ENCODE measurements at regions not wholly inside any gene's neighbourhood (a gene's known extent, or its start where the extent isn't known, plus 50 kb on each side); places are given as distances from the start of the nearest gene placed in this dataset.
"Not testable (repeated sequence)": the region's sequence is repeated elsewhere in the genome, so short reads cannot be mapped to it uniquely, and the experiment has no call there.

DNA sequence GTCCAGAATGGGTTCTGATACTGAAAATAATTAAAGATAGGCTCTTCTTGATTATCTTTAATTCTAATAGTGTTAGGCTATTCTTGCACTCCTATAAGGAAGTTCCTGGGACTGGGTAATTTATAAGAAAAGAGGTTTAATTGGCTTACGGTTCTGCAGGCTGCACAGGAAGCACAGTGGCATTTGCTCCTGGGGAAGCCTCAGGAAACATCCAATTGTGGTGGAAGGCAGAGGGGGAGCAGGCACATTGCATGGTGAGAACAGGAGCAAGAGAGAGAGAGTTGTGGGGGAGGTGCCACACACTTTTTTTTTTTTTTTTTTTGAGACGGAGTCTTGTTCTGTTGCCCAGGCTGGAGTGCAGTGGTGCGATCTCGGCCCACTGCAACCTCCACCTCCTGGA, 540.3 kb downstream of the RFPL4B start:
- not testable (repeated sequence) for DNase-seq

DNA sequence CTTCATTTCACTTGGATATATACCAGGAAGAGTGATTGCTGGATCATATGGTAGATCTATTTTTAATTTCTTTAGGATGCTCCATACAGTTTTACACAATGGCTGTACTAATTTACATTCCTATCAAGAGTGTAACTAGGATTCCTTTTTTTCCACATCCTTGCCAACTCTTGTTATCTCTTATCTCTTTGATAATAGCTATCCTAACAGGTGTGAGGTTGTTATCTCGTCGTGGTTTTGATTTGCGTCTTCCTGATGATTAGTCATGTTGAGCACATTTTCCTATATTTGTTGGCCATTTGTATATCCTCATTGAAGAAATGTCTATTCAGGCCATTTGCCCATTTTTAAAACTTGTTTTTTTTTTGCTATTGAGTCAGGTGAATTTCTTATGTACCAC, 552.4 kb downstream of the RFPL4B start:
- no peak for DNase-seq

DNA sequence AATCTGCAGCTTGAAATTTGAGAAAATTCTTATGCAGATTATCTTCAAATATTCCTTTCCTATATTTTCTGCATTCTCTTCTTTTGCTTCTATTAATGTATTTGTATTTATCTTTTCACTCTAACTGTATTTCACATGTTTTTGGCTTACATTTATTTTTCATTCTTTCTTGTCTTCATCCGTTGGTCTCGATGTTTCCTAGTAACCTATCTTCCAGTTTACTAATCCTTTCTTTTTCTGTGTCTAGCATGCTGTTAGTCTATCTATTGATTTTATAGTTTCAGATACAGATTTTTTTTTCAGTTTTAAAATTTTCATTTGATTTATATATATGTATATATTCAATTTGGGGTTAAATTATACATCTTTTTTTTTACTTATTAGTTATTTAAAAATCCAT, 556.2 kb downstream of the RFPL4B start:
- no peak for DNase-seq

DNA sequence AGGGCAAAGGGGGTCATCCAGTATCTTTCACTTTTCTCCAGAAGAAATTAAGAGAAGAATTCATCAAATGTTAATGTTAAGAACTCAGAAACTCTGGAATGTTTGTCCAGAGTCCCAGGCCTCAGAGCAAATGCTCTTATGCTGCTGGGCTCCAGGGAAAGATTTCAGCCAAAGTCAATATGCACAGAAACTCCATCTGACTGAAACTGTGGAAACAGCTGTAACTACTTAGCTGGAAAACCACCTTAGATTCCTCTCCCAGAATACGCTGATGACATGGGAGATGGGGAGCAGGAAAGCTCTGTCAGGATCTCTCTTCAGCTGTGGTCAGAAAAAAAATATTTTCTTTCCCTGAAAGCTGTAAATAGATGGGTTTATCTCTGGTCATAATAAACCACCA, 559.6 kb downstream of the RFPL4B start:
- DNase-seq, result peak; percentile 81

DNA sequence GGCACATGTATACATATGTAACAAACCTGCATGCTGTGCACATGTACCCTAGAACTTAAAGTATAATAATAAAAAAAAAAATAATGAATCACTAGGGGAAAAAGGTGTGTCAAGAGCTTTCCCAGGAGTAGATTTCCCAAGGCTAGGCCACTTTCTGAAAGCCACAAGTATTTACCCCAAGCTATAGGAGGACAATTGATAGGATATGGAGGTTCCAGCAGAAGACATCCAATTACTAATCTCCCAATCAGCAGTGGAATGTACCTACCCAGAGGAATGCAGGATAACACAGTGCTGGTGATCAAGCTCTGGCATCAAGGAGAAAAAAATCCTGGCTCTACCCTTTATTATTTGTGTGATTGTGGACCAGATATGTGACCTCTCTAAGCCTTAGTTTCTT, 562.7 kb downstream of the RFPL4B start:
- no peak for DNase-seq

DNA sequence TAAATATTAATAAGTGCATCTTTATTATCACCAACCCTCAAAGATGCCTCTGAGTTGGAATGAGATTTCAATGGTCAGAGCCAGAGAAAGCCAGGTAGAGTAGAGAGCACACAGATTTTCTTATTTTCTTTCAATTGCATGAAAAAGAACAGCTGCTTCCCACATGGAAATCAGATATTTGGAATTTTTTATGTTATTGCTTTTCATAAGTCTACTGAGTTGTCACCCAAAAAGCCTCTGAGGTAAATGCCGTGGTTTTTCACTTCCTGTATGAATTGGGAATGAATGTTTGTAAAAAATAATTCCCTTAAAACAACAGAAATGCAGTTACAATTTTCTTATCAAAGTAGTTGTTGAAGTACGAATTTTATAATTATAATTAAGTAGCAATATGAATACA, 563.1 kb downstream of the RFPL4B start:
- no peak for DNase-seq

DNA sequence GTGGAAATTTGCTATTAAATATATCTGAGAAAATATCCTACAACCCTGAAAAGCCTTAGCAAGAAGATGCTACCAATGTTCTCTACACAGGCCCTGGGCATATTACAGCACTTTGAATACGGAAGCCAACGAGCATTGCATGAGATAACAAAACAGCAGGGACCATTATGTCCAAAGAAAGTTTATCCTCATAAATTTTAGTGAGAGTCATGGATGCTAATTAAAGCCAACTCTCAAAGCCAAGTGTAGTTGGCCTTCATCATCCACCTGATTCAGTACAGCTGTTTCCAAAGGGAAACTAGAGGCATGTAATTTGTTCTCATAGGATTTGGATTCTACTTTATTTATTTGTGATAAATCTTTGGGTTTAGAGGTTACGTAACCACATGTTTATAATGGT, 564.8 kb downstream of the RFPL4B start:
- DNase-seq, result peak; percentile 48

DNA sequence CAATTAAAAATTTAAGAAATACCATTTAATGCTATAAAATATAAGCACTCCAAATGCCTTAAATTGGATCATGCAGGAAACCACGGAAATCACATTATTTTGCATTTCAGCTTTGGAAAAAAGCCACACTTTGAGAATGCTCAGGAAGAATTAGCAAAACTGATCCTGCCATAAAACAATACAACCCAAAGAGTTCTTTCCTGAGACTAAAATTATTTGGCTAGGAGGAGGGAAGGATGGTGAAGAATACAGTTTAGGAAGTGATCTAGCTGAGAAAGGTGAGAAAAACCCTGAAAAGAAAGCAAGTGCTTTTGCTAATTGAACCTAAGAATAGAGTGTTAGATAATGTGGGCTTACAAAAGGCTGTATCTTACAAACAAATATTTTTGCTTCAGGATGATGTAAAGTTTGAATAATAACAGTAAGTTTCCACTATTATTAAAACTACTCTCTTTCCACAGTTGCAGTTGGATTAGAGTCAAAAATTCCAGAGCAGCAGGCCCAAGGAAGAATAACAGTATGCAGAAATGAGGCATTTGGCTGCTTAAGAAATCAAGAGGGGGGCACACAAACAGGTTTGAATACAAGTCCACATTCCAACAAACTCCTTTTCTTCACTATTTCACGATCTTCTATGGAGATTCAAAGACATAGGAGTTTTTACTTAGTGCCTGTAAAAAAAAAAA, 565.4 kb downstream of the RFPL4B start:
- DNase-seq, result peak; percentile 60

DNA sequence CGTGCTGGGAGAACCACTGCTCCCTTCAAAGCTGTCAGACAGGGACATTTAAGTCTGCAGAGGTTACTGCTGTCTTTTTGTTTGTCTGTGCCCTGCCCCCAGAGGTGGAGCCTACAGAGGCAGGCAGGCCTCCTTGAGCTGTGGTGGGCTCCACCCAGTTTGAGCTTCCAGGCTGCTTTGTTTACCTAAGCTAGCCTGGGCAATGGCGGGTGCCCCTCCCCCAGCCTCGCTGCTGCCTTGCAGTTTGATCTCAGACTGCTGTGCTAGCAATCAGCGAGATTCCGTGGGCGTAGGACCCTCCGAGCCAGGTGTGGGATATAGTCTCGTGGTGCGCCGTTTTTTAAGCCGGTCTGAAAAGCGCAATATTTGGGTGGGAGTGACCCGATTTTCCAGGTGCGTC, 572.6 kb downstream of the RFPL4B start:
- not testable (repeated sequence) for DNase-seq

DNA sequence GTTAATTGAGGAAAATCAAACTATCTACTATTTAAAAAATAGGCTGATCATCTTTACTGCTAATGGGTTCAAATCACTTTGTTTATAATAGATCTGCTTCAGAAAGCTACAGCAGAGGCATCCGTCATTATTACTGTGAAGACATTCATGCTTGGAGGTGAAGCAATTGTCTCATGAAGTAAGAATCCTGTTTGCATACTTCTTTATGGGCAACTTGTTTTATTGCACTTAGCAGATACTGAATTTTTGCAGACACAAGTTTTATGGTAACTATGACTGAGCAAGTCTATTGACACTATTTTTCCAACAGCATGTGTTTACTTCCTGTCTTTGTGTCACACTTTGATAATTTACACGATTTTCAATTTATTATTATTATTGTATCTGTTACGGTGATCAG, 573.9 kb downstream of the RFPL4B start:
- no peak for DNase-seq

DNA sequence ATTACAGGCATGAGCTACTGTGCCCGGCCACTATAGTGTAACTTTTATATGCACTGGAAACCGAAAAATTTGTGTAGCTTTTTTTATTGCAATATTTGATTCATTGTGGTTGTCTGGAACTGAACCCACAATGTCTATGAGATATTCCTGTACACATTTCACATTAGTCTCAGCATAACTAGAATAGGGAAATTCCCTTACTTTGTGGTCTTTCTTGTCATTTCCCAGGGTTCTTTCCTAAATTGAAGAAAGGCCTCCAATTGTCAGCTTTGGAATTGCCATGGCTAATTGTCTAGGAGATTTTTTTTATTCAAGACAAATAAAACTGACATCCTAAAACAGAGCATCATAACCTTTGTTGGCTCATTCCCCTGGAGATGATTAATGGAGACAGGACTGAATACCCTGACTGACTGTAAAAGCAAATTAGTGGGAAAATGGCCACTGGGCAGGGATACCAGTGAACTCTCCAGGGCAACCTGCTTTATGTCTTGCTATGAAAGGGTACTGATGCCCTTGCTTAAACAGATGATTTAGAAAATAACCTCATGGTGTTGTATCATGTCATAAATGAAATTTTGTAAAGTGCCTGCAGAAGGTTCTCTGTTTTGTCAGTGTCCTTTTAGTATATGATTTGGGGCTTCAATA, 576.9 kb downstream of the RFPL4B start:
- no peak for DNase-seq

DNA sequence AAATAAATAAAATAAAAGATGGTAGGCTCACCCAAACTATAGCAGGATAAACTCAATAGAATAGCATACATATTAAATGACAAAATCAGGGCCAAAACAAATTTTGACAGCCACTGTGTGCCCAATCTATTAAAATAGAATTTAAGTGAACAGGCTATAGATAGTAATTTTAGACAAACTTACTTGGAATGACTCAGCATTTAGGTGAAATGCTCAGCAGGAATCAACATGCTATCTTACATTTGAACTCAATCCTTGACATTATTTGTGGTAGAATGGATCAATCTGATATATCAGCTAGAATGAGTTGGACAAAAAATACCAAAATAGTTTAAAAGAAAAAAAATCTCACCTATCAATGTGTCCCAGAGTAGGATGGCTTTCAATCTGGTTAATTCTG, 578.6 kb downstream of the RFPL4B start:
- no peak for DNase-seq

DNA sequence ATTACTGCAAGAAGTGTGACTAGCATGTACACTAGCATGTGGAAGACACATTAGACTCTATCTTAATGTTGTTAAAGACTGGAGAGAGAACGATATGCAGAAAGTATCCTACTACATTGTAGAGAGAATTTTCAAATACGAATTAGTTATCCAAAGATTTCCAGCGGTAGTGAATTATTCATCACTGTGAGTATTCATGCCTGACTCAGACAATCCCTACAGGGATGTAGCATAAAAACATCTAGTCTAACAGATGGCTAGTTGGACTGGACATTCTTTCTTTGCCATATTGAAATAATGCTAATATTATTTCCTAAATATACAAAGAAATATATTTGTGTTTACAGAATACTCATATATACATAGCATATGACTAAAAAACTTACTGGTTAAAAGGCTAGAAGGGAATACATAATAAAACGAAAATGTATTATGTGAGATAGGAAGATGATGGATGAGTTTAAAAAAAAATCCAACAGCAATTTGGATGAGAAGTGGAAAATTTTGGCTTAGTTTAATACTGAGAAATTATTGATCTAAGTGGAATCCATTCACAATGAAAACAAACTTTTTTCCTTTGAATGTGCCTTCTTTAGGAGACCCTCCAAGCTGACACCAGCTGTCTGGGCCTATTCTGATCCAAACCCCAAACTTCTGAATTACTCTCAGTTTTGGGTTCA, 580.7 kb downstream of the RFPL4B start:
- no peak for DNase-seq

DNA sequence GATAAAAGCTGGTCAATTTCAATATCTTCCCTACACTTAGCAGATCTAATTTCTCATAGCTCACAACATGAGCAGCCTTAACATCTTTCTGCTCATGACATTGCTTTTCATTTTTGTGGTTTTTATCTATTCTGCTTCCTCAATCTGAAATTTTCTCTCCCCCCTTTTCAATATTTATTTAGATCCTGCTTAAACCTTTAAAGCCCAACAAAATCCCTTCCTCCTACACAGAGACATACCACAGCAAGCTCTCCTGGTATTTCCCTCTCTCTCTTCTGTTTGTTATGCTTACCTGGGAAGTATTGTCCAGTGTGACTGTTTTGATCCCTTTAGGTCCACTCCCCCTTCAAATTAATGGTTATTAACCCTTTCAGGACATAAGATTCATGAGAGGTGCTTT, 582.5 kb downstream of the RFPL4B start:
- no peak for DNase-seq

DNA sequence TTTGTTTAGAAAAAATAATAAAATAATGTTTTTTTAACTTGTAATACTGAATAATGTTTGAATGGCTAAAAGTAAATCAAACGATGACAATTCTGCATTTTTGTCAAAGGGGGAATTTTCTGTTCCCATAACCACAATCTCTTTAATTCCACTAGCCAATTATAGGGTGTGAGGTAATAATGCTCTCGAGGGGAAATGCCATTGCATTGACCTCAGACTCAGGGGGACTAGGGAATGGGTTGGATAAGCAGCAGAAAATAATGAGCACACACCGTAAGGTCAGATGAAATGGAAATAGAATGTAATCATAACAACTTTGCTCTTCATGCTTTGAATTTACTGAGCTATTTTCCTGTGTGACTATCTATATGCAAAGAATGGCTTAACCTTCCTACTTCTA, 584.7 kb downstream of the RFPL4B start:
- no peak for DNase-seq

DNA sequence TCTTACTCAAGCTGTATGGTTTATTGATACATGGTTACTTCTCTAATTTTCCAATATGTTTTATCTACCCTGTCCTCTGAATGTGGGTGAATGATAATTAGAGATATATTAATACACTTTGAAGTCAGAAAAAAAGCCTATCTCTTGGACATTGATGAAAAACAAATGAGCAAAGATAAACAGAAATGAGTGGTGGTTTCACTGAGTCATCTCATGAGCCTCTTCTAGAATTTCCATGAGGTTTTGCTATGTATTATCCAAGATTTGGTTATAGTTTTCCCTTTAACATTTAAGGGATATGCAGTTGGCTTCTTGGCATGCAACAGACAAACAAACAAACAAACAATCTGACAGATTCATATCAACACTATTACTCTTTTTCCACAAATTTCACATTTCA, 586.8 kb downstream of the RFPL4B start:
- no peak for DNase-seq

DNA sequence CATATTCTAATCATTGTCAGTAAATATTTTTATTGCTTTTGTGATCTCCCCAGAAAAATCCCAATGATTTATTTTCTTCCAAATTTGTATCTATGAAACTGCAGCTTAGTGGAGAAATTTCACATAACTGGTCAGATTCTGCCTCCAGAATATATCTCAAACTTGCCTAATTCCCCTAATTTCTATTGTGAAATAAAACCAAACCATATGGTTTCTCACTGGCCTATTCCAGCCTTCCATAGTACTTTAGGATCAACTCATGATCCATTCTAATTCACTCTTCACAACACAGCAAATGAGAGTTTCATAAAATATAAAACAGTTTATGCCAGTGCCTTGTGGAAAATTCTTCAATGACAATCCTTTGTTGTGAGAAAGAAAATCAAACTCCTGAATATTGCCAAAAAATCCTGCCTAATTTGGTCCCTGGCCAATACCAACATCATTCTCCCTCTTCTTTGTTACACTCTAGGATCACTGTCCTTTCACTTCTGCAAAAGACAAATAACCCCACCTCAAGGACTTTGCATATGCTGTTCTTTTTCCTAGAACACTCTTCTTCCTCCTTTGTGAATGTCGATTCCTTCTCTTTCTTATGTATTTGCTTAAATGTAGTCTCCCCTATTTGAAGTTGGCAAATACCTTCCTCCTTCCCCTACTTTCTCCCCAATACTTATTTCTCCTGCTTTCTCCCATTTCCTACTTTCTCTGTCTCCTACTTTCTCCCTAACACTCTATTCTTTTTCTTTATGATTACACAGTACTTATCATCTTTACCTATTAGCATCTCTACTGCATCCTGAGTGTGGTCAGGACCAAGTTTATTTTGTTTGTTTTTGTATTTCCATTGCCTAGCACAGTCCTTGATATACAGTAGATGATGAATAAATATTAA, 587.5 kb downstream of the RFPL4B start:
- DNase-seq, result no peak

DNA sequence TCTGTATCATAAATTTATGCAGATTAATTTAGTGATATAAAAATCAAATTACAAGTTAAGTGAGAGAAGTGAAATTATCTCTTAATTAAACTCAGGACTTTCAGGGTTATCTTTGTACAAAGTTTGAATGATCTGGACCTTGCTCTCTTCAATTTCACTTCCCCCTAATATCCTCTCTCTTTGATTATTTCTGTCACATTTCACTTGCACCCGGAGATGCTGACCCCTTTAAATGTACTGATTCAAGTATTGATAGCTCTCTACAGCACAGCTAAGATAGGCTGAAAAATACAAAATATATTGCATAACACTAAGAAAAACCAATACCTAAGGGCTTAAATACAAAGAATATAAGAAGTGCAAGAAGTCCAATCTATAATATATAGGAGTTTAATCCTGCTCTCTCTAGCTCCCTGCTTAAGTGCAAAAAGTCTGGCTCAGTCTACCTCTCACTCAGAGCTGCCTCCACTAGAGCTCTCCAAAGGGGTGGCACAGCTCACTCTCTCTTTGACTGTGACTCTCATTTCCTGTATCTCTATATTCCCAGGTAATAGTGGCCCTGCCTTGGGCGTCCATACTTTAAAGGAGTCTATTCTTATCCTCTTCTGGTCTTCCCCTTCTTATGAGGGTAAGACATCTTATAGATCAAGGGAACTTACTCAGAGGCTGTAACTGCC, 588.4 kb downstream of the RFPL4B start:
- no peak for DNase-seq

DNA sequence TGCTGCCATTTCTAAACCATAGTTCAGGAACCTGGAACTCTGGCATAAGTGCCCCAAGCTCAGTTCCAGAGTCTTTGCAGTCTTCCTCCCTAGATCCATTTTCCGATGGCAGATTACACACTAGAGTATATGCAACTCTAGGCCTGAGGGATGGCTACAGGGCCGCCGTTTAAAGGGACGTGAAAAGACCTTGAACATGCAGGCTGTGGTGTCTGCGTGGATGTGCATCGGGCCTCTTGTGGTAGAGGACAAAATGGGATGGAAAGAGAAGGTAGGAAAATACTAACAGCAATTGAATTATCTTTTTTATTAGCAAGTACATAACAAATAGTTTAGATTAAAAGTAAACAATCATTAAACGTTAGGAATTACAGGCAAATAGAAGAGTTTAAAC, 588.9 kb downstream of the RFPL4B start:
- DNase-seq, result no peak

DNA sequence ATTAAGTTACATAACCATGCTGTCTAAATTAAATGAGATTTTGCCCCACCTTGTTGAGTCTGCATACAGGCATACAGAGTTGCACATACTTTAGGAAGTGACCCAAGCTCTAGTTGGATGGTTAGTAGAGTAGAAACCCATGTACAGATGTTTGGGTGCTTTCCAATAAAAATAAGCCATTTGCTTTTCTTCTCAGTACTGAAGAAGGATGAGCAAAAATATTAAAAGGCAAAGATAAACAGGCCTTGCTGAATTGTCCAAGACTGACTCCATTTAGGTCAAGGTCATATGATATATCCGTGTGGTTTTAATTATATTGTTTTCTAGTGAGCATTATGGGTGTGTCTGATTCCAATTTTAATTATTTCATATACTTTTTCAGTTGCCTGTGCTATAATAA, 589.4 kb downstream of the RFPL4B start:
- no peak for DNase-seq

DNA sequence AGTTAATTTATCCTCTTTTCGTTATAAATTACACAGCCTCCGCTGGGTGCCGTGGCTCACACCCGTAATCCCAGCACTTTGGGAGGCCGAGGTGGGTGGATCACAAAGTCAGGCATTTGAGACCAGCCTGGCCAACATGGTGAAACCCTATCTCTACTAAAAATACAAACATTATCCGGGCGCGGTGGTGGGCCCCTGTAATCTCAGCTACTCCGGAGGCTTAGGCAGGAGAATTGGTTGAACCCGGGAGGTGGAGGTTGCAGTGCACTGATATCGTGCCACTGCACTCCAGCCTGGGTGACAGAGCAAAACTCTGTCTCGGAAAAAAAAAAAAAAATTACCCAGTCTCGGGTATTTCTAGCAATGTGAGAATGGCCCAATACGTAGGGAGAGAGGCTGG, 590.6 kb downstream of the RFPL4B start:
- DNase-seq, result not testable (repeated sequence)

DNA sequence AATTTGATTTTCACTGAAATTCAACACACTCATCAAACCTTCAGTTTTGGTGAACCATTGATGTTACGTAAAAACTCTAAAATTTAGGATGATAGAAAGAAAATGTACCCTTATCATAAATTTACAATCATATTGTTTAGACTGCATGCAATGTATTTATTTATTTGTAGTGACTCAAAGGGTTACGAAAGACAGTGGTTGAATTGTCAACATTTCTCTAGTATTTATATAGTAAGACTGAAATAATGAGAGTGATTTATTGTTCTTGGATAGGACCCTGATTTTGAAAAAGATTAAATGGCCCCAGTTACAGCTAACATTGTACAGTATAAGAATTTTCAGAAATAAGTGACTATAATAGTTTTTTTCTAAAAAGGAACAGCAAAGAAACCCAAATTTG, 591.5 kb downstream of the RFPL4B start:
- DNase-seq, result no peak

DNA sequence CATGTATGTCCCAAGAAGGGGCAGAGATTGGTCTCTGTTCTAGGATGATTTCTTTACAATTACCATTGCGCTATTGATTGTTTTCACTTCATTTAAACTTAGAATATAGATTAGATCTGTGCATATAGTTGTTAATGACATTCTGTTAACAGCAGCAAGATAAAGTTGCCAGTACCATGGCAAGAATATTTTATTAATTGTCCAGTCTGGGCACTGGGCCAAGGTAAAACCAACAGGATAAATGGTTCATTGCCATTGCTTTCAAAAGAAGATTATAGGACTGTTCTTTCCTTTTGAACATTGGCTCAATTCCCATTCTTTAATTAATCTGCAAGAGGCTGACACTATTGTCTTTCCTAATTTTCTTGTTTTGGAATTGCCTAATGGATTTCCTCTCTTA, 592.4 kb downstream of the RFPL4B start:
- DNase-seq, result no peak

Measured in hindlimb muscle (tissue), 1 donor.